ENCODE measurements at regions not wholly inside any gene's neighbourhood (a gene's known extent, or its start where the extent isn't known, plus 50 kb on each side); places are given as distances from the start of the nearest gene placed in this dataset.
A peak's percentile ranks its signal among the peaks of the same experiment; 100 is the strongest.

DNA sequence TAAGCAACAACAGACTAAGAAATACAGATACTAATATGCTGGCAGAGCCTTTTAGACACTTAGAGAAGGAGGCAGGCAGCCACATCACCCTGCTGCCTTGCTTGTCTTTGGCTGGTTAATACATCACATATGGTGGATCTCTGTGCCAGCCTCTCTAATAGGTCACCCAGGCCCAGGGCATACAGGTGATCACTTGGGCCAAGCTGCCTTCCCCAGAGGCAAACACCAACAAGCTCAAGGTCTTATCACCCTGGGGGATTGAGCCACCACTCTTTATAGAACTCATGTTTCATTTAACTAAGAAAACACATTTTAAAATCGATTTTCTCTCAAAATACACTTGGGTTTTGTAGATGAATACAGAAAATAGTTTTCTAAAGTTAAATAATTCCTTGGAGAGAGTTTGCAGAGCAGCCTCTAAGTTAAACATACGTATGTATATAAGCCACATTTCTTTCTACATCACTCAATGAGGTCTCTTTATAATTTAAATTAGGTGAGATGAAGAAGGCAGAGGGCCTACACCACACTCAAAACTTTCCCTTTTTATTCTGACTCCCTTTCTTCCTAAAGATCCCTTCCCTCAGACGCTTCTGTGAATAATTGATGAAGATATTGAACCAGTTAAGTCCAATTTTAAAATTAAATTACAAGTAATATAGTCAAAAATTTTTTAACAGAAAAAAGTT lies 556.8 kb upstream of the GHITM start:
- ATAC-seq, result no peak
- DNase-seq, result no peak
- TF ChIP-seq, protein P1, sequence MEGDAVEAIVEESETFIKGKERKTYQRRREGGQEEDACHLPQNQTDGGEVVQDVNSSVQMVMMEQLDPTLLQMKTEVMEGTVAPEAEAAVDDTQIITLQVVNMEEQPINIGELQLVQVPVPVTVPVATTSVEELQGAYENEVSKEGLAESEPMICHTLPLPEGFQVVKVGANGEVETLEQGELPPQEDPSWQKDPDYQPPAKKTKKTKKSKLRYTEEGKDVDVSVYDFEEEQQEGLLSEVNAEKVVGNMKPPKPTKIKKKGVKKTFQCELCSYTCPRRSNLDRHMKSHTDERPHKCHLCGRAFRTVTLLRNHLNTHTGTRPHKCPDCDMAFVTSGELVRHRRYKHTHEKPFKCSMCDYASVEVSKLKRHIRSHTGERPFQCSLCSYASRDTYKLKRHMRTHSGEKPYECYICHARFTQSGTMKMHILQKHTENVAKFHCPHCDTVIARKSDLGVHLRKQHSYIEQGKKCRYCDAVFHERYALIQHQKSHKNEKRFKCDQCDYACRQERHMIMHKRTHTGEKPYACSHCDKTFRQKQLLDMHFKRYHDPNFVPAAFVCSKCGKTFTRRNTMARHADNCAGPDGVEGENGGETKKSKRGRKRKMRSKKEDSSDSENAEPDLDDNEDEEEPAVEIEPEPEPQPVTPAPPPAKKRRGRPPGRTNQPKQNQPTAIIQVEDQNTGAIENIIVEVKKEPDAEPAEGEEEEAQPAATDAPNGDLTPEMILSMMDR (IDR thresholded peaks at IDR 0.05), result no peak
- TF ChIP-seq POLR2A (IDR thresholded peaks at IDR 0.05), result no peak
- Histone ChIP-seq H3K27ac (no peak overlapping the region), H3K9me3 (peaks cover 0 to 13% (median 2%) of the 10 kb centered on the region in 12 donors), H3K4me3 (no peak overlapping the region), H3K4me1 (no peaks in the 10 kb centered on the region), H3K27me3 (no peaks in the 10 kb centered on the region), H3K36me3 (no peaks in the 10 kb centered on the region)
- intact Hi-C loops (cut with DNase I), result no loop called here
- 74 to 81% (median 77%) methylated on average over 3 of the region's 3 CpGs for WGBS, 4 donors

DNA sequence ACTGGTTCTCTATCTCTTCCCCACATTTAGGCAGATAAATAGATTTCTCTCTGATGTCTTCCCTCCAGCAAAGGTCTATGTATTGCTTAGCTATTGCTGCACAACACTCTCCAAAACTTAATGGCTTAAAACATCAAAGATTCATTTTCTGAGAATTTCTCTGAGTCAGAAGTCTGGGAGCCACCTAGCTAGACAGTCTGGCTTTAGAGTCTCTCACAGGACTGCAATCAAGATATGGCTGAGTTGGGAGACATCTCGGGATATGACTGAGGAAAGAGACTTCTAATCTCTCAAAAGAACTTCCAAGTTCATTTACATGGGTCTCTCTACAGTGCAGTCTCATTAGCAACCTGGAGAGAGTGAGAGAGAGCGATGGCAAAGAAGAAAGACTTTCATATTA lies 553.6 kb upstream of the GHITM start:
- Histone ChIP-seq H3K36me3 (no peaks in the 10 kb centered on the region), H3K4me1 (no peaks in the 10 kb centered on the region), H3K27ac (no peak overlapping the region), H3K4me3 (no peak overlapping the region), H3K9me3 (no peaks in the 10 kb centered on the region), H3K27me3 (no peaks in the 10 kb centered on the region)
- DNase-seq, result no peak
- intact Hi-C loops (cut with DNase I), result no loop called here
- WGBS, 4 donors, result 75 to 91% (median 87%) methylated on average over 2 of the region's 2 CpGs
- TF ChIP-seq, protein P1 (IDR thresholded peaks at IDR 0.05), result no peak
- ATAC-seq, result peak in 1 of 4 donors; percentile 33

DNA sequence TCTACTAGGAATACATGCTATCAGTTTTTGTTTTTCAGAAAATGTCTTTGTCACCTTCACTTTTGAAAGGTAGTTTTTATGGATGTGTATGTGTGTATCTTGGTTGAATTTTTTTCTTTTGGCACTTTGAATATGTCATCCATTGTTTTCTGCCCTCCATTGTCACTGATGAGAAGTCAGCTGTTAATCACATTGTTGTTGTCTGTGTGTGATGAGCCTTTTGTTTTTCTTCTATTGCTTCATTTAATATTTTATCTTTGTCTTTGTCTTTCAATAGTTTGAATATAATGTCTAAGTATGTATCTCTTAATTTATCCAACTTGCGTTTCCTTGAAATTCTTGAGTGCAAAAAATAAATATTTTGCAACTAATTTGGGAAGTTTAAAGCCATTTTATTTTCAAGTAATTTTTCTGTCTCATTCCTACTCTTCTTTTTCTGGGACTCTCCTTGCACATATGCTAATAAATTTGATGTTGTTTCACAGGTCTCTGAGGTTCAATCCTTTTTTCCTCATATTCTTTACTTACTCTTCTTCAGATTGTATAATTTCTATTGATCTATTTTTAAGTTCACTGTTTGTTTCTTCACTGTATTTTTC lies 546.9 kb upstream of the GHITM start:
- ATAC-seq (no peak), DNase-seq (no peak)
- Histone ChIP-seq H3K27me3 (no peaks in the 10 kb centered on the region), H3K36me3 (no peaks in the 10 kb centered on the region), H3K9me3 (peaks cover 0 to 31% (median 16%) of the 10 kb centered on the region in 12 donors), H3K27ac (no peak overlapping the region), H3K4me3 (no peak overlapping the region), H3K4me1 (no peaks in the 10 kb centered on the region)
- WGBS, 4 donors, result 91 to 99% (median 97%) methylated on average over 1 of the region's 1 CpG
- intact Hi-C loops (cut with DNase I), result no loop called here
- TF ChIP-seq, protein P1 (IDR thresholded peaks at IDR 0.05), result no peak
- TF ChIP-seq POLR2A (IDR thresholded peaks at IDR 0.05), result no peak

DNA sequence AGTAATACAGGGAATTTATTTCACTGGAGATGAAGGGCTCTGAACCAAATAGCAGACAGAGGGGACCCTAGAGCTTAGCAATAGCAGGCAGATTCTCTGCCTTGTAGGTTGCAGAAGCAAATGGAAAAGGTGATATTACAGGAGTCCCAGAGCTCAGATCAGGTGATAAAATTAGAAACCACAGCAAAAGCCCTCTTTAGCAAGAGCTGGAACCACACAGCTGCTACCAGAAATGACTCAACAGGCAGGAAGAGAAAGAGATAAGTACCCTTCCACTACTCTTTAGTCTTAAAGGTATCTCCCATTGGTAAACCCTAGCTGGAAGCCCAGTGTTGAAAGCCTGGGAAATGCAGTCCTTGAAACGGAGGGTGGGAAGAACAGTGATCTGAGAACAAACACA lies 535.6 kb upstream of the GHITM start:
- intact Hi-C loops (cut with DNase I), result no loop called here
- no peak for DNase-seq
- Histone ChIP-seq H3K4me3 (no peak overlapping the region), H3K27me3 (no peaks in the 10 kb centered on the region), H3K9me3 (peaks cover 0 to 7% (median 0%) of the 10 kb centered on the region in 12 donors), H3K27ac (no peak overlapping the region), H3K4me1 (peaks cover 0 to 4% (median 0%) of the 10 kb centered on the region in 12 donors), H3K36me3 (no peaks in the 10 kb centered on the region)
- peak in 3 of 4 donors; percentile 18 to 65 (median 60) for ATAC-seq
- 63 to 82% (median 73%) methylated on average over 1 of the region's 1 CpG for WGBS, 4 donors
- TF ChIP-seq, protein P1 (IDR thresholded peaks at IDR 0.05), result no peak
- no peak for TF ChIP-seq POLR2A (IDR thresholded peaks at IDR 0.05)

Data from heart left ventricle (tissue), 16 donors.